GM23338 (cell line): ENCODE measurements at regions not wholly inside any gene's neighbourhood (a gene's known extent, or its start where the extent isn't known, plus 50 kb on each side); places are given as distances from the start of the nearest gene placed in this dataset.

Source experiments
- ATAC-seq: fragments of 200-7000 bp; cut with Tn5 transposase; 3 replicates; pipeline ENCODE4 v1.9.1; 2020
- DNase-seq: peaks from one replicate; pipeline ENCODE4 v3.0.0-alpha.2; 2015; ENCODE audit warnings: low spot score
- H2AFZ ChIP-seq: fragments of 200-600 bp; sonication (generic); 2 replicates; pipeline ENCODE4 v1.8.0; 2016; ENCODE audit warnings: antibody characterized with exemption, mild to moderate bottlenecking, moderate library complexity
- H3F3A ChIP-seq: fragments of 200-600 bp; sonication (generic); replicated peaks from 2 replicates; pipeline ENCODE4 v1.8.0; 2017; ENCODE audit warnings: antibody characterized with exemption, mixed run types, low read depth
- H3K27ac ChIP-seq: fragments of 200-600 bp; sonication (generic); 2 replicates; pipeline ENCODE4 v1.6.1; 2016; ENCODE audit warnings: low read depth
- H3K27me3 ChIP-seq: fragments of 200-600 bp; sonication (generic); 2 replicates; pipeline ENCODE4 v1.8.0; 2016; ENCODE audit warnings: mild to moderate bottlenecking, mixed run types, moderate library complexity; ENCODE audit not compliant: insufficient read depth
- H3K36me3 ChIP-seq: fragments of 200-600 bp; sonication (generic); 2 replicates; pipeline ENCODE4 v1.8.0; 2016; ENCODE audit warnings: mild to moderate bottlenecking; ENCODE audit not compliant: insufficient read depth
- H3K4me1 ChIP-seq: fragments of 200-600 bp; sonication (generic); 2 replicates; pipeline ENCODE4 v1.8.0; 2016; ENCODE audit warnings: mild to moderate bottlenecking, moderate library complexity; ENCODE audit not compliant: insufficient read depth
- H3K4me2 ChIP-seq: fragments of 200-600 bp; sonication (generic); 2 replicates; pipeline ENCODE4 v1.7.1; 2017; ENCODE audit warnings: mixed run types
- H3K4me3 ChIP-seq: fragments of 200-600 bp; sonication (generic); 2 replicates; pipeline ENCODE4 v1.6.1; 2016; ENCODE audit warnings: mixed run types
- H3K79me2 ChIP-seq: fragments of 200-600 bp; sonication (generic); replicated peaks from 2 replicates; pipeline ENCODE4 v1.8.0; 2017; ENCODE audit warnings: mild to moderate bottlenecking; ENCODE audit not compliant: insufficient read depth
- H3K9me2 ChIP-seq: fragments of 200-600 bp; sonication (generic); 2 replicates; pipeline ENCODE4 v1.8.0; 2017; ENCODE audit not compliant: insufficient read depth
- H4K20me1 ChIP-seq: fragments of 200-600 bp; sonication (generic); replicated peaks from 2 replicates; pipeline ENCODE4 v1.8.0; 2017; ENCODE audit warnings: mild to moderate bottlenecking; ENCODE audit not compliant: insufficient read depth
- H3K27ac Mint-ChIP-seq: 2 replicates; pipeline ENCODE4 v1.8.0; 2020; ENCODE audit warnings: inconsistent platforms, mild to moderate bottlenecking, moderate library complexity, mixed read lengths
- H3K27me3 Mint-ChIP-seq: 3 replicates; pipeline ENCODE4 v1.8.0; 2022; ENCODE audit warnings: low read depth, mild to moderate bottlenecking, moderate library complexity, mixed read lengths, inconsistent platforms; ENCODE audit not compliant: insufficient read depth, poor library complexity
- H3K36me3 Mint-ChIP-seq: 3 replicates; pipeline ENCODE4 v1.8.0; 2021; ENCODE audit warnings: low read depth, mild to moderate bottlenecking, inconsistent platforms, moderate library complexity, mixed read lengths
- H3K4me1 Mint-ChIP-seq: 3 replicates; pipeline ENCODE4 v1.8.0; 2020; ENCODE audit warnings: mild to moderate bottlenecking, inconsistent platforms, mixed read lengths
- H3K4me3 Mint-ChIP-seq: 3 replicates; pipeline ENCODE4 v1.8.0; 2021; ENCODE audit warnings: moderate library complexity, mild to moderate bottlenecking, inconsistent platforms, mixed read lengths
- H3K9me3 Mint-ChIP-seq: 3 replicates; pipeline ENCODE4 v1.8.0; 2020; ENCODE audit warnings: moderate library complexity, mild to moderate bottlenecking, inconsistent platforms, mixed read lengths
- CREB1 ChIP-seq: fragments of 250-450 bp; sonication (Bioruptor Pico); IDR thresholded peaks from 2 replicates; pipeline ENCODE4 v1.5.0; 2020; ENCODE audit warnings: low read depth, mild to moderate bottlenecking, moderate library complexity
- EZH2 ChIP-seq: fragments of 200-600 bp; sonication (generic); IDR thresholded peaks from one replicate; pipeline ENCODE4 v1.8.0; 2017; ENCODE audit warnings: antibody characterized with exemption, mild to moderate bottlenecking, low read depth; ENCODE audit not compliant: unreplicated experiment
- EZH2phosphoT487 ChIP-seq: fragments of 200-600 bp; sonication (generic); IDR thresholded peaks from one replicate; pipeline ENCODE4 v1.8.1; 2018; ENCODE audit warnings: antibody characterized with exemption; ENCODE audit not compliant: unreplicated experiment
- JUNB ChIP-seq: IDR thresholded peaks from one replicate; pipeline ENCODE4 v1.6.1; 2016; ENCODE audit warnings: antibody characterized with exemption; ENCODE audit not compliant: unreplicated experiment
- NANOG ChIP-seq: IDR thresholded peaks from 2 replicates; pipeline ENCODE4 v1.6.1; 2016; ENCODE audit warnings: antibody characterized with exemption, borderline replicate concordance
- POLR2AphosphoS5 ChIP-seq: IDR thresholded peaks from 2 replicates; pipeline ENCODE4 v1.6.1; 2016; ENCODE audit warnings: antibody characterized with exemption, low read depth
- STAT1 ChIP-seq: IDR thresholded peaks from one replicate; pipeline ENCODE4 v1.6.1; 2016; ENCODE audit warnings: antibody characterized with exemption; ENCODE audit not compliant: unreplicated experiment
- ZNF114 ChIP-seq: fragments of 250-450 bp; sonication (Bioruptor Pico); IDR thresholded peaks from 2 replicates; pipeline ENCODE4 v1.5.0; 2020; ENCODE audit warnings: mild to moderate bottlenecking, moderate library complexity
- ZNF331 ChIP-seq: fragments of 250-450 bp; sonication (Bioruptor Pico); IDR thresholded peaks from 2 replicates; pipeline ENCODE4 v1.5.0; 2020; ENCODE audit warnings: low read depth, mild to moderate bottlenecking, moderate library complexity
- TF ChIP-seq, protein P1 (sequence below): fragments of 250-450 bp; sonication (Bioruptor Pico); IDR thresholded peaks from 2 replicates; pipeline ENCODE4 v1.5.0; 2020; ENCODE audit warnings: mild to moderate bottlenecking, moderate library complexity
- TF ChIP-seq, protein P2 (sequence below): IDR thresholded peaks from 2 replicates; pipeline ENCODE4 v1.6.1; 2016; ENCODE audit warnings: antibody characterized with exemption
- TF ChIP-seq, protein P3 (sequence below), 2 experiments: fragments of 200-600 bp in 1 of 2; sonication (generic) in 1 of 2; conservative IDR thresholded peaks; 2 replicates each; pipeline versions ENCODE4 v1.5.1 to v1.6.1; 2016 to 2017; ENCODE audit warnings: antibody characterized with exemption in 2 of 2, low read depth in 2 of 2, mild to moderate bottlenecking in 2 of 2, moderate library complexity in 1 of 2
- TF ChIP-seq, protein P4 (sequence below): IDR thresholded peaks from one replicate; pipeline ENCODE4 v1.6.1; 2018; ENCODE audit warnings: antibody characterized with exemption; ENCODE audit not compliant: unreplicated experiment

DNA sequence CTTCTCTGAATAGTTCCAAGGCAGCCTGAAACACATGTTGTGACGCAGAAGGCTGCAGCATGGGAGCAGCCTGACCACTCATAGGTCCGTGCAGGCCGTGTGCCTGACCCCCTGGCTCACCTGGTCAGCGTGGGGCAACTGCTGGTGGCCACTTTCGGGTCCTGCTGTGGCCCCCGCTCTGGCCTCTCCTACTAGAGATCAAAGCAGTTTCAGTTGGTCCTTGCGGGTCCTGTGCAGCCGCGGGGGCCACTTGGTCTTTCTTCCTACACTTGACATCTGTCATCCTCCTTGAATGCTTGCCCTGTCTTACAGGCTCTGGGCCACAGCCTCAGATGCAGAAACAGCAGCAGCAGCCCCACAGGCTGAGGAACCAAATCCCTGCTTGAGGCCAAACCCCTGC, 320.8 kb upstream of the ZNF32 start:
- Histone ChIP-seq H3K4me1 (no peaks in the 10 kb centered on the region), H3F3A (no peaks in the 10 kb centered on the region), H4K20me1 (no peaks in the 10 kb centered on the region), H3K4me3 (no peak overlapping the region), H3K27me3 (no peaks in the 10 kb centered on the region), H3K79me2 (no peaks in the 10 kb centered on the region), H2AFZ (no peak overlapping the region), H3K27ac (no peak overlapping the region), H3K36me3 (no peaks in the 10 kb centered on the region), H3K9me2 (0 out of 2 replicates have a peak, but pooled peaks cover 3% of the 10 kb centered on the region), H3K4me2 (no peak overlapping the region)
- Mint-ChIP-seq H3K4me1 (no peaks in the 10 kb centered on the region), H3K36me3 (no peaks in the 10 kb centered on the region), H3K27ac (no peak overlapping the region), H3K27me3 (peaks cover 2% of the 10 kb centered on the region), H3K4me3 (no peak overlapping the region), H3K9me3 (no peaks in the 10 kb centered on the region; the same call in 1 of the 3 replicates)
- ATAC-seq, result no peak
- no peak for TF ChIP-seq EZH2phosphoT487
- TF ChIP-seq, protein P1, sequence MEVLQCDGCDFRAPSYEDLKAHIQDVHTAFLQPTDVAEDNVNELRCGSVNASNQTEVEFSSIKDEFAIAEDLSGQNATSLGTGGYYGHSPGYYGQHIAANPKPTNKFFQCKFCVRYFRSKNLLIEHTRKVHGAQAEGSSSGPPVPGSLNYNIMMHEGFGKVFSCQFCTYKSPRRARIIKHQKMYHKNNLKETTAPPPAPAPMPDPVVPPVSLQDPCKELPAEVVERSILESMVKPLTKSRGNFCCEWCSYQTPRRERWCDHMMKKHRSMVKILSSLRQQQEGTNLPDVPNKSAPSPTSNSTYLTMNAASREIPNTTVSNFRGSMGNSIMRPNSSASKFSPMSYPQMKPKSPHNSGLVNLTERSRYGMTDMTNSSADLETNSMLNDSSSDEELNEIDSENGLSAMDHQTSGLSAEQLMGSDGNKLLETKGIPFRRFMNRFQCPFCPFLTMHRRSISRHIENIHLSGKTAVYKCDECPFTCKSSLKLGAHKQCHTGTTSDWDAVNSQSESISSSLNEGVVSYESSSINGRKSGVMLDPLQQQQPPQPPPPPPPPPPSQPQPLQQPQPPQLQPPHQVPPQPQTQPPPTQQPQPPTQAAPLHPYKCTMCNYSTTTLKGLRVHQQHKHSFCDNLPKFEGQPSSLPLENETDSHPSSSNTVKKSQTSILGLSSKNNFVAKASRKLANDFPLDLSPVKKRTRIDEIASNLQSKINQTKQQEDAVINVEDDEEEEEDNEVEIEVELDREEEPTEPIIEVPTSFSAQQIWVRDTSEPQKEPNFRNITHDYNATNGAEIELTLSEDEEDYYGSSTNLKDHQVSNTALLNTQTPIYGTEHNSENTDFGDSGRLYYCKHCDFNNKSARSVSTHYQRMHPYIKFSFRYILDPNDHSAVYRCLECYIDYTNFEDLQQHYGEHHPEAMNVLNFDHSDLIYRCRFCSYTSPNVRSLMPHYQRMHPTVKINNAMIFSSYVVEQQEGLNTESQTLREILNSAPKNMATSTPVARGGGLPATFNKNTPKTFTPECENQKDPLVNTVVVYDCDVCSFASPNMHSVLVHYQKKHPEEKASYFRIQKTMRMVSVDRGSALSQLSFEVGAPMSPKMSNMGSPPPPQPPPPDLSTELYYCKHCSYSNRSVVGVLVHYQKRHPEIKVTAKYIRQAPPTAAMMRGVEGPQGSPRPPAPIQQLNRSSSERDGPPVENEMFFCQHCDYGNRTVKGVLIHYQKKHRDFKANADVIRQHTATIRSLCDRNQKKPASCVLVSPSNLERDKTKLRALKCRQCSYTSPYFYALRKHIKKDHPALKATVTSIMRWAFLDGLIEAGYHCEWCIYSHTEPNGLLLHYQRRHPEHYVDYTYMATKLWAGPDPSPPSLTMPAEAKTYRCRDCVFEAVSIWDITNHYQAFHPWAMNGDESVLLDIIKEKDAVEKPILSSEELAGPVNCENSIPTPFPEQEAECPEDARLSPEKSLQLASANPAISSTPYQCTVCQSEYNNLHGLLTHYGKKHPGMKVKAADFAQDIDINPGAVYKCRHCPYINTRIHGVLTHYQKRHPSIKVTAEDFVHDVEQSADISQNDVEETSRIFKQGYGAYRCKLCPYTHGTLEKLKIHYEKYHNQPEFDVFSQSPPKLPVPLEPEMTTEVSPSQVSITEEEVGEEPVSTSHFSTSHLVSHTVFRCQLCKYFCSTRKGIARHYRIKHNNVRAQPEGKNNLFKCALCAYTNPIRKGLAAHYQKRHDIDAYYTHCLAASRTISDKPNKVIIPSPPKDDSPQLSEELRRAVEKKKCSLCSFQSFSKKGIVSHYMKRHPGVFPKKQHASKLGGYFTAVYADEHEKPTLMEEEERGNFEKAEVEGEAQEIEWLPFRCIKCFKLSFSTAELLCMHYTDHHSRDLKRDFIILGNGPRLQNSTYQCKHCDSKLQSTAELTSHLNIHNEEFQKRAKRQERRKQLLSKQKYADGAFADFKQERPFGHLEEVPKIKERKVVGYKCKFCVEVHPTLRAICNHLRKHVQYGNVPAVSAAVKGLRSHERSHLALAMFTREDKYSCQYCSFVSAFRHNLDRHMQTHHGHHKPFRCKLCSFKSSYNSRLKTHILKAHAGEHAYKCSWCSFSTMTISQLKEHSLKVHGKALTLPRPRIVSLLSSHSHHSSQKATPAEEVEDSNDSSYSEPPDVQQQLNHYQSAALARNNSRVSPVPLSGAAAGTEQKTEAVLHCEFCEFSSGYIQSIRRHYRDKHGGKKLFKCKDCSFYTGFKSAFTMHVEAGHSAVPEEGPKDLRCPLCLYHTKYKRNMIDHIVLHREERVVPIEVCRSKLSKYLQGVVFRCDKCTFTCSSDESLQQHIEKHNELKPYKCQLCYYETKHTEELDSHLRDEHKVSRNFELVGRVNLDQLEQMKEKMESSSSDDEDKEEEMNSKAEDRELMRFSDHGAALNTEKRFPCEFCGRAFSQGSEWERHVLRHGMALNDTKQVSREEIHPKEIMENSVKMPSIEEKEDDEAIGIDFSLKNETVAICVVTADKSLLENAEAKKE, result no peak
- TF ChIP-seq CREB1 (CRISPR knock-in tag), result no peak
- no peak for TF ChIP-seq NANOG
- no peak for TF ChIP-seq POLR2AphosphoS5
- TF ChIP-seq, protein P2, sequence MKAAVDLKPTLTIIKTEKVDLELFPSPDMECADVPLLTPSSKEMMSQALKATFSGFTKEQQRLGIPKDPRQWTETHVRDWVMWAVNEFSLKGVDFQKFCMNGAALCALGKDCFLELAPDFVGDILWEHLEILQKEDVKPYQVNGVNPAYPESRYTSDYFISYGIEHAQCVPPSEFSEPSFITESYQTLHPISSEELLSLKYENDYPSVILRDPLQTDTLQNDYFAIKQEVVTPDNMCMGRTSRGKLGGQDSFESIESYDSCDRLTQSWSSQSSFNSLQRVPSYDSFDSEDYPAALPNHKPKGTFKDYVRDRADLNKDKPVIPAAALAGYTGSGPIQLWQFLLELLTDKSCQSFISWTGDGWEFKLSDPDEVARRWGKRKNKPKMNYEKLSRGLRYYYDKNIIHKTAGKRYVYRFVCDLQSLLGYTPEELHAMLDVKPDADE, result no peak
- no peak for TF ChIP-seq EZH2
- TF ChIP-seq JUNB, result no peak
- no peak for TF ChIP-seq ZNF114
- no peak for TF ChIP-seq ZNF331 (CRISPR knock-in tag)
- TF ChIP-seq STAT1, result no peak
- TF ChIP-seq, protein P3, sequence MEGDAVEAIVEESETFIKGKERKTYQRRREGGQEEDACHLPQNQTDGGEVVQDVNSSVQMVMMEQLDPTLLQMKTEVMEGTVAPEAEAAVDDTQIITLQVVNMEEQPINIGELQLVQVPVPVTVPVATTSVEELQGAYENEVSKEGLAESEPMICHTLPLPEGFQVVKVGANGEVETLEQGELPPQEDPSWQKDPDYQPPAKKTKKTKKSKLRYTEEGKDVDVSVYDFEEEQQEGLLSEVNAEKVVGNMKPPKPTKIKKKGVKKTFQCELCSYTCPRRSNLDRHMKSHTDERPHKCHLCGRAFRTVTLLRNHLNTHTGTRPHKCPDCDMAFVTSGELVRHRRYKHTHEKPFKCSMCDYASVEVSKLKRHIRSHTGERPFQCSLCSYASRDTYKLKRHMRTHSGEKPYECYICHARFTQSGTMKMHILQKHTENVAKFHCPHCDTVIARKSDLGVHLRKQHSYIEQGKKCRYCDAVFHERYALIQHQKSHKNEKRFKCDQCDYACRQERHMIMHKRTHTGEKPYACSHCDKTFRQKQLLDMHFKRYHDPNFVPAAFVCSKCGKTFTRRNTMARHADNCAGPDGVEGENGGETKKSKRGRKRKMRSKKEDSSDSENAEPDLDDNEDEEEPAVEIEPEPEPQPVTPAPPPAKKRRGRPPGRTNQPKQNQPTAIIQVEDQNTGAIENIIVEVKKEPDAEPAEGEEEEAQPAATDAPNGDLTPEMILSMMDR (conservative IDR thresholded peaks at IDR 0.05; ENCODE audit: low read depth in 2 of 2), result no peak
- TF ChIP-seq, protein P4, sequence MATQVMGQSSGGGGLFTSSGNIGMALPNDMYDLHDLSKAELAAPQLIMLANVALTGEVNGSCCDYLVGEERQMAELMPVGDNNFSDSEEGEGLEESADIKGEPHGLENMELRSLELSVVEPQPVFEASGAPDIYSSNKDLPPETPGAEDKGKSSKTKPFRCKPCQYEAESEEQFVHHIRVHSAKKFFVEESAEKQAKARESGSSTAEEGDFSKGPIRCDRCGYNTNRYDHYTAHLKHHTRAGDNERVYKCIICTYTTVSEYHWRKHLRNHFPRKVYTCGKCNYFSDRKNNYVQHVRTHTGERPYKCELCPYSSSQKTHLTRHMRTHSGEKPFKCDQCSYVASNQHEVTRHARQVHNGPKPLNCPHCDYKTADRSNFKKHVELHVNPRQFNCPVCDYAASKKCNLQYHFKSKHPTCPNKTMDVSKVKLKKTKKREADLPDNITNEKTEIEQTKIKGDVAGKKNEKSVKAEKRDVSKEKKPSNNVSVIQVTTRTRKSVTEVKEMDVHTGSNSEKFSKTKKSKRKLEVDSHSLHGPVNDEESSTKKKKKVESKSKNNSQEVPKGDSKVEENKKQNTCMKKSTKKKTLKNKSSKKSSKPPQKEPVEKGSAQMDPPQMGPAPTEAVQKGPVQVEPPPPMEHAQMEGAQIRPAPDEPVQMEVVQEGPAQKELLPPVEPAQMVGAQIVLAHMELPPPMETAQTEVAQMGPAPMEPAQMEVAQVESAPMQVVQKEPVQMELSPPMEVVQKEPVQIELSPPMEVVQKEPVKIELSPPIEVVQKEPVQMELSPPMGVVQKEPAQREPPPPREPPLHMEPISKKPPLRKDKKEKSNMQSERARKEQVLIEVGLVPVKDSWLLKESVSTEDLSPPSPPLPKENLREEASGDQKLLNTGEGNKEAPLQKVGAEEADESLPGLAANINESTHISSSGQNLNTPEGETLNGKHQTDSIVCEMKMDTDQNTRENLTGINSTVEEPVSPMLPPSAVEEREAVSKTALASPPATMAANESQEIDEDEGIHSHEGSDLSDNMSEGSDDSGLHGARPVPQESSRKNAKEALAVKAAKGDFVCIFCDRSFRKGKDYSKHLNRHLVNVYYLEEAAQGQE, result no peak
- no peak for DNase-seq
